DMS 273 (cell line): ENCODE measurements at regions not wholly inside any gene's neighbourhood (a gene's known extent, or its start where the extent isn't known, plus 50 kb on each side); places are given as distances from the start of the nearest gene placed in this dataset.
A peak's percentile ranks its signal among the peaks of the same experiment; 100 is the strongest.
"Not testable (repeated sequence)": the region's sequence is repeated elsewhere in the genome, so short reads cannot be mapped to it uniquely, and the experiment has no call there.

ENCODE experiments used
- DNase-seq: peaks from one replicate; lab custom pipeline; 2025; ENCODE audit not compliant: unreplicated experiment; lab: John Stamatoyannopoulos, UW

DNA sequence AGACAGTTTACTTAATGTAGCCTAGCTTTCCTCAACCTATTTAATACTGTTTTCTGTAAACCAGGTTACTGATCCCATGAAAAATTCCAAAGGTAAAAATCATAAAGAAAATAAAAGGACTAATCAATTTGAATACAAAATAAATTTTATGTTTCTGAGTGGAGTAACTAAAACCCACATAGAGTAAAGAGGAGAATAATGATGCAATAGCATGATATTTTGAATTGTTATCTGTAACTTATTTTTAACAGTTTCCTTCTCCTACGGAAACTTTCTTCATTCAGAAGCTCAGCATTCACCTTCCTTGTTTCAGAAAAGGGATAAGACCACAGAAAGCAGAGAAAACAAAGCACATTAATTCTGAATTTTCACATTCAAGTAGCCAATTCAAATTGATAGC is 320.6 kb upstream of the NUDT12 start:
- no peak for DNase-seq

DNA sequence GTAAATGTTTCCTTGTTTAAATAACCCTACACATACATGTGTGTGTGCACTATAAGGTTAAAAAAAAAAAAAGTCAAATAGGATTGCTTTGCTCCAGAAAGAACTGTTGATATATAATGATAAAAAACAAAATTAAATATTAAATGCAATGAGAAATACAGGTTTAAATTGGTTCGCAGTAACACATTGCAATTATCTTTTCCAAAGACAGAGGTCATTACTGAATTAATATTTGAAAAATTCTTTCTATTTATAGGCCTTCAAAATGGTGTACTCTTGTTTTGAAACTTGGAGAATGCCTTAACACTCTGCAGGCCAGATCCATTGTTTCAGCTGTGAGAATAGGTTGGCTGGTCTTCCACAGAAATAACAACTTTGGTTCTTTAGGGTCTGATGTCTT is 319.0 kb upstream of the NUDT12 start:
- DNase-seq: no peak

DNA sequence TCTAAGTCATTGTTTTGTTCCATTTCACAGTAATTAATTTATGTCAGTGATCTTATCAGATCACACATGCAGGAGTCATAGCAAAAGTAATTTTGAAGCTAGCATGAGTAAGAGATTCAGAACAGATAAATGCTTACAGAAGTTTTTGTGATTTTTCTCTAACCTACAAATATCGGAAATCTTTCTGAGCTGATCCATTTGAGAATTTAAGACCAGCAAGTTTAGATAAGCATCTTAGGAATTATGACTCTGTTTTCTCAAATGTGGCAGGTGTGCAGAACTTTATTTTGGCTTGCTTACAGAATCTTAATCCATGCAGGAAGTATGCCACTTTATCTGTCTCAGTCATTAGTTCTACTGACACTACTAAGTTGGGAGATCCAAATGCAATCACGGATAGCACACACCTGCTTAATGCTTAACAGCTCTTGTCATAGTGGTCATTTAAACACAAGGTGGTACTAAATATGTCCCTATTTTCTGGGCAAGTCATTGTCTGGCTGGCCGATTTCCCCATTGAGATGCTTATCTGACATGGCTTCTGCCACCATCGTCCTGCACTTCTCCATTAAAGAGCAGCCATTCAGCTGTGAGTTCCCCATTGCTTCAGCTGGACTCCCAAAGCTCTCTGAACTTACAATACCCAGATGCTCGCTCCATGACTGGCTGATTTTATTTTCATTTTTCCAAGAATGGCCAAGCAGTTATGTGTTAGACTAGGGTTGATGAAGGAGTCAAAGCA is 305.4 kb upstream of the NUDT12 start:
- peak; percentile 17 for DNase-seq

DNA sequence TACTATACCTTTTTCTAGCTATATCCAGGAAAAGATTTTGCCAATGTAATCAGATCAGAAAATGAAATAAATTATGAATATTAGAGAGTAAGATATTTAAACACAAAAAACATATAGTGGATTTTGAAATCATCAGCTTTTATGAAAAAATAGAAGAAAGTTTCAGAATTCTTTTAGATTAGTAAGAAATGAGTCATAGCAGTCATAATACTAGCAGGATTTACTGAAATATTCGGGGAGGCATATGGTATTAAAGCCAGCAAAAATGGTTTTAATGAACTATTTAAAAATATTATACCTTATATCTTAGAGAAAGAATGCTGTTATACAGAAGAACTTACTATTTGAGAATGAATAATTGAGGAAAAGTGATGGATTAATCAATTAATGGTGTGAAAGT is 303.6 kb upstream of the NUDT12 start:
- no peak for DNase-seq

DNA sequence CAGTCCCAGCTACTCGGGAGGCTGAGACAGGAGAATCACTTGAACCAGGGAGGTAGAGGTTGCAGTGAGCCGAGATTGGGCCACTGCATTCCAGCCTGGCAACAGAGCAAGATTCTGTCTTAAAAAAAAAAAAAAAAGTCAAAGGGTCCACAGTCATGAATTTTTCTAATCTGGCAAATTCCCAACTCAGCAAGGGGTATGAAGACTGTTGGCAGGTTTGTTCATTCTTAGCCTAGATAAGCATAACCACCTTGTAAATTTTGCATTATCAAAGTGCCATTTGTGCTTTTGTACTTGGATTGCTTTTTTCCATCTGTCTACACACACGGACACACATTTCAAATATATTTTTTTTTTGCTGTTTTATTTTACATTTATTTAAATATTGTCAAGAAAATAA is 299.8 kb upstream of the NUDT12 start:
- DNase-seq: no peak

DNA sequence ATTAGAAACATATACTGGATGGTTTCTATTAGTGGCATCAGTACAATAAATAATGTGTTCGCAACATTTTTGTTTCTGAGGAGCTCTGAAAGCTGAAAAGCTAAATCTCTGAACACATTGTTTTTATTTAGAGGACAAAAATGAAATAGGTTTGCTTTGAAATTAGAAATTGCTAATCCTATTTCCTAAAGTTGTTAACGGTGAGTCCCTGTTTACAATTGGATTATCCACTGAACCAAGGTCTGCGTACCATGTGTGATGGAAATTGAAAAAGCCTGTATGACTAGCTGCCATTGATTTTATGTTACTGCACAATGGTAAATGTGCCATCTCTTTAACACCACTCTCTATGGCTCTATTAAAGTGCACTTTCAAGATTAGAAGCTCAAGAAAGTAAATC is 297.7 kb upstream of the NUDT12 start:
- DNase-seq: no peak

DNA sequence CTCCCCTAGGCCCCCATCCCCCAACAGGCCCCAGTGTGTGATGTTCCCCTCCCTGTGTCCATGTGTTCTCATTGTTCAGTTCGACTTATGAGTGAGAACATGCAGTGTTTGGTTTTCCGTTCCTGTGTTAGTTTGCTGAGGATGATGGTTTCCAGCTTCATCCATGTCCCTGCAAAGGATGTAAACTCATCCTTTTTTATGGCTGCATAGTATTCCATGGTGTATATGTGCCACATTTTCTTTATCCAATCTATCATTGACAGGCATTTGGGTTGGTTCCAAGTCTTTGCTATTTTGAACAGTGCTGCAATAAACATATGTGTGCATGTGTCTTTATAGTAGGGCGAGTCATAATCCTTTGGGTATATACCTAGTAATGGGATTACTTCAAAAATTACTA is 295.8 kb upstream of the NUDT12 start:
- not testable (repeated sequence) for DNase-seq

DNA sequence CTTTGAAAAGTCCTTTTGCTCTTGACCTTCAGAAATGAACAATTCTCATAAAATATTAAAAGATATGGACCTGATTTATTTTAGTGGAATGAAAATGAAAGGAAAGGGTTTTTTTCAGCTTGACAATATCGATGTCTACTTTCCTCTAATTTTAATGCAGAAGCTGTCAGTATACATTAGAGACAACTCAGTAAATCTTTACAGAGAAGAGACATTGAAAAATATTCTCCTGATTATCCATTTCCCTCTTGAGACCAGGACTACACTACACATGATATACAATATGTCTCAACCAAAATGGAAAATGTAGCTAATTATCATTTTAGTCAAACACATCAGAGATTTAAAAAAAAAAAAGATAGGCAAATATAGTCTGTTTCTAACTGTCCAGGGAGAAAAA is 288.5 kb upstream of the NUDT12 start:
- no peak for DNase-seq

DNA sequence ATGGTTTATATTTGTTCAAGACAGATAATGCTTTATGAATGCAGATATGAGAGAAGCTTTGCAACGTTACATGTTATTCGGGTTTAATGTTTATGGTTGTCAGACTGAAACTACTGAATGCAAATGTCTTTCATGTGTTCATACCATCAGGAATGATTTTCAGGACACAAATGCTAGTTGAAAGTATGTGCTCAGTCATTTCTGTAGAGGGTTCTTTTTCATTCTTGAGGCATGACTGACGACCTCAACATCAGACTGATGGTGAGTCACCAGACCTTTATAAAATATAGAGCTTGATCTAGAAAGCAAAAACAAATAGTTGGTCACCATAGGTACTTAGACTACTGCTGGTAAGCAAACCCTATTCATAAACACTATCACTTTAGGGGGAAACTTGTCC is 287.3 kb upstream of the NUDT12 start:
- no peak for DNase-seq

DNA sequence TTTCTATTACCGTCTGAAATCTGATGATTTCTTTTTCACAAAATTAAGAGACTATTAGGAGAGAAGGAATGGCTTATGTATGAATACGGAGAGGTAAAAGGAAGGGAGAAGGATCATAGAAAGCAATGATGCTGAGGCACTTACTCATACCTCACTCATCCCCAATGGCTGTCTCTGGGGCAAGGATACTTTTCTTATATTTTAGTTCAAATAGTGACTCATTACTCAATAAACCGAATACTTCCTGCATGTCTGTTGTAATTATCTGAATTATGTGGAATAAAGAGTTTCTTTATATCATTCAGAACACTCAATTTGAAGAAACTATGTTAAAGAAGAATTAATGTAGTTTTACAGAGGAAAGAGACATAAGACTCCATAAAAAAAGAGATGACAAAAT is 284.5 kb upstream of the NUDT12 start:
- no peak for DNase-seq

DNA sequence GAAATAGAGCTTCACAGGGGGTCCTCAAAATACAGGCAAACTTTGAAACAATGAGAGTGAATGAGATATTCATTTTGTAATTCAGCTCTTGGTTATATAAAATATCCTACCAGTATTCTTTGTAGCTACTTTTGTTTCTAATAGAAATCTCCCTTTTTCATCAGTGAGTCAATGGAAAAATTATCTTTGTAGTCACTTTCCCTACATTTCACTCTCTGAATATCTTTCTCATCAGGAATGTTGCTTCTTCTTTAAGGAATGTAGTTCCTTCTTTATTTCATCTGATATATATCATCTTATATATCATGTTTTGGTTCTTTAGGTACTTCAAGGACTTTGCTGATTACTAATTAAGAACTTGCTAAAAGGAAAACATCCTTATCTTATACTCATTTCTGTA is 280.3 kb upstream of the NUDT12 start:
- DNase-seq: no peak

DNA sequence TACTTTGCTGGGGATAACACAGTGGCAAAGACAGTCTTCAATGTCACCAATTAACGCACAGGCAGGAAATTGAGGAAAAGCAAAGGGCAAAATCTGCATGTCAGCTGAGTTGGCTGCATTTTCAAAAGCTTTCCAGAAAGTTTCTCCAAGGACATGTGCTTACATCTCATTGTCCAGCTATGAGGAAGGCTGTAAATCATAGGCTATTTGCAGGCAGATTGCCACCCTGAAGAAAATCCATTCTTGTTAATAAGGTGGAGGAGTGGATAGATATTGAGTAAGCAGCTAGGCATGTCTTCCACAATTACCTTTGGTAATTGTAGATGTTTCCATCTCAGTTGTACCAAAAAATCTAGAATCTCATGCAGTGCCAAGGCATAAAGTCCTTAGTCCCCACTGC is 278.0 kb upstream of the NUDT12 start:
- no peak for DNase-seq

DNA sequence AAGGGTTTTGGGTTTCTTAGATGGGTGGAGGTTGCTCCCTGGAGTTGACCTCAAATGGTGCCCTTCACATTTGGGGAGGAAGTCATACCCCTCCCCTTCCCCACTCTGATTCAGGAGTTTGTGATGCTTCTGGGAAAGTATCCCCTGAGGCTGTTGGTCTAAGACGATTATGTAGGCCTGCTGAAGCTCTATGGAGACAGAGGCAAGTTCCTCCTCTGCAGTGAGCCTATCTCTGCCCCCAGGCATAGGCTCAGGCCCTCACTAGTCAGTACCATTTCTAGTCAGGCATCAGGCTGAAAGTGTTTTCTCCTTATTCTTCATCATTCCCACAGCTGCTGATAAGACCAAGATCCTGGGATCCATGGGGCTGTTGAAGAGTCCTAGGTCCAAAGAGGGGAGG is 271.6 kb upstream of the NUDT12 start:
- no peak for DNase-seq

DNA sequence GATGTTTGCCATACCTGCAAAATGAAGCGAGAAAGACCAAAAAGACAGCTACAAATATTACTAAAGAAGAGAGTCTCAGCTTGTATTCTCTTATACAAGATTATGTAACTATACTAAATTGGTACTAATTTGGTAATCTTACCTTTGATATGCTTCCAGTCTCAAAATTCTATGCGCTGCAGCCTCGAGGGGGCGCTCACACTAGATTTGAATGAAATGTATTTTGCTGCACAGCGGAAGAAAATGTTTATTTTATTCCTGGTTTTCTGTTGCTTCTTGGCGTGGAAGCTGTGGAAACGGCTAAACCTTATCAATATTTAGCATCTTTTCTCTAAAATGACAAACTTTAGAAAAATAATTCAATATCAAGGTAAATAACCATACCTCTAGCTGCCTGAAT is 267.0 kb upstream of the NUDT12 start:
- peak; percentile 15 for DNase-seq

DNA sequence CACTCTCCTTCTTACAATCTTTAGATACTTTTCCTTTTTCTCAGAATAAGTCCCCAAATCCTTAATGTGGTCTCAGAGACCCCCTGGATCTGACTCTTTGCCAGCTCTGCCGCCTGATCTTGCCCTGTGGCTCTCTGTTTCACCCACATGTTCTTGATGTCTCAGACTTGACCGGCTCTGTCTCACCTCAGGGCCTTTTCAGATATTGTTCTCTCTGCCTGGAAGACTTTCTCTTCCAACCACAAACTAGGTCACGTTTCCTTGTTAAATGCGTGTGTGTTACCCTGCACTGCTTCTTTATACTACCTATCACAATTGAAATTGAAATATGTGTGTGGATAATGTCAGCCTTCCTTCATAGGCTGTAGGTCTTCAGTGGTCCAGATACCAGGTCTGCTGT is 265.4 kb upstream of the NUDT12 start:
- no peak for DNase-seq

DNA sequence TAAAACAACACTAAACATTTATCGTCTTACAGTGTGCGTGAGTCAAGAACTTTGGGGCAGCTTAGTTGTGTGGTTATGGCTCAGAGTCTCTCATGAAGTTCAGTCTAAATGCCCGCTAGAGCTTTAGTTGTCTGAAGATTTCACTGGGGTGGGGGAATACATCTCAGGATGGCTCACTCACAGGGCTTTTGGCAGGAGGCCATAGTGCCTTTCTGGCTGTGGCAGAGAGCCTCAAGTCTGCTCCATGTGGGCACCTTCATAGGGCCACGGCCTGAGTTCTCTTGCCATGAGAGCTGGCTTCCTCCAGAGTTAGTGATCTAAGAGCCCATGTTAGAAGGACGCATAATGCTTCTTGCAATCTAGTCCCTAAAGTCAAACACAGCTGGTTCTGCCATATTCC is 258.8 kb upstream of the NUDT12 start:
- peak; percentile 8 for DNase-seq

DNA sequence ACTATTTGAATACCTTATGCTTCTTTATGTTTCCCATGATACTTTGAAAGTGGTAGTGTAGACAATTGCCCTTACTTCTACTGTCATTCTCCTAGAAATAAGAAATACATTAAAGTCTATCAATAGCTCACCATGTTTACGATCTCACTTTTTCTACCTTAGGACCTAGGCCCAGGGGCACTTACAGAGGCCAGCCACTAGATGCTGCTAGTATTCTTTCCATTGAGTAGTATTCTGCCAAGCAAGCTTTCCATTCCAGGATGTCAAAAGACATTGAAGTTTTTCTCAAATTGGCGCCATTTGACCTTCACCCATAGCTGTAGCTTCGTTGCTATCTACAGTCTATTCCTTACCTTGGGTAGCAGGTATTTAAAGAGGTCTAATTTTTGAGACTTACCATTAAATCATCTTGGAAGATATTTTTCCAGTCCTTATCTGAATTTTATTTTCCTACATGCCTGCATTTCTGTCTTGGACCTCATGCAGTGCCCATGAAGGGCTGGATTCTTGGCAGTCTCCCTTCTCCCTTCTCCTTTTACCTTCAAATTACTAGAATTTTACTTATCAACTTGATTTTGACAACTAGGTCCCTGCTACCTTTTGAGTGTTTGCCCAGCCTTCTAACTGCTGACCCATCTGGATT is 246.0 kb upstream of the NUDT12 start:
- peak; percentile 80 for DNase-seq

DNA sequence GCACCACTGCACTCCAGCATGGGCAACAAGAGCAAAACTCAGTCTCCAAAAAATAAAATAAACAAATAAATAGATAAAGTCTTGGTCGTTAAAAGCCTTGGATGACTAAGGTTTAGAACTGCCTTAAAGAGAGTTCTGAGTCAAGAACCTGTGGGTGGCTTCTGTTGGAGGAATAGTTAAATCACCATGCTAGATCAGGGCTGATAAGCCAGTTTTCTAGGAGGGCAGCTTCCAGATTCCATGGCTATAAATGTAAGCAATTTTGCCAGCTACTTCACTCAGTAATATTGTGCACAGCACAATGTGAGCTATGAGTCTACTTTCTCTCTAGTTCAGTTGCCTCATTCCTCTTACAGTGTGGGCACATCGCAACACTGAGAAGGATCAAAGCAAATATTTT is 242.1 kb upstream of the NUDT12 start:
- no peak for DNase-seq

DNA sequence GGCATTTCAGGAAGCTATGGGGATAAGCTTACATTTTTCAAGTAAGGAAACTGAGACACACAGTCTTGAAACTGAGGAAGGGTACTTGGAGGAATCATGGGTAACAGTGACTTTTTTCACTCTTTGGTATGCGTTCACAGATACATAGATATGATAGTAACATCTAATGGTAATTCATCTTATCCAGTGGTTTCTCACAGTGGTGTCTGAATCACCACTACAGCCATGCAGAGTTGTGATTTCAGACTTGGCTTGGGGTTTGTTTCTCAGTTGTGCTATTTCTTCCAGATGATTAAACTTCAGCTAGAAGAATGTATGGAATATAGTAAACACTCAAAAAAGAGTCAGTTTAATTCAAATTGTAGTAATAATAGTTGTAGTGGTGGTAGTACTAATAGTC is 239.1 kb upstream of the NUDT12 start:
- DNase-seq: no peak

DNA sequence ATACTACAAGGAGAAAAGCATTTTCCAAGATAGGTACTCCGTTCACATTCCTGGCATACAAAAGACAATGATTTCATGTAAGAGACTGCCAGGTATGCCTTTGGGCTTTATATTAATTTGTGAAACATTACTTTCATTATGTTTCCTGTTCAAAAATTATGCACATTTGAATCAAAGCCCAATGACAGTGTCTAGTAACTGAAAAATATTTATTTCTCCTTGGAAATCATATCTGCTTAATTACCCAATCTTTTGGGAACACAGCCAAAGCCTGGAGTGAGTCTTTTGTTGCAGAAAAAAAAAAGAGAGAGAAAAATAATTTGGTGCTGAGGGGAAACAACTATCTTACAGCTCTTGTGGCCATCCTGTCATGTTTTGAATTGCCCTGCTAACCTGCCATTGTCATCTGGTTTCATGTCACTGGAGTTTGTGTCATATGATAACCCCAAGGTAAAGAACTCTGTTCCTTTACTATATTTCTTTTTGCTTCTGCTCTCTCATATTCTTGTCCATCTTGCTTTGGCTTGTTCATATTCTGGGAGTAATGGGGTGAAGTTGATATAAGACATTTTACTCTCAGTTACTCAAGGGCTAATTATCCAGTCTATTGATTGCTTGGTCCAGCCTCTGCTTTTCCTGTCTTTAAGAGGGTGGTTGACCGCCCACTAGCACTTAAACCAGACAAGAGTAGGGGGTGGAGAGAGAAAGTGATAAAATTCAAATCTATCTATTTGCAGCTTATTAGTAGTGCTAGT is 238.3 kb upstream of the NUDT12 start:
- DNase-seq: peak; percentile 5

DNA sequence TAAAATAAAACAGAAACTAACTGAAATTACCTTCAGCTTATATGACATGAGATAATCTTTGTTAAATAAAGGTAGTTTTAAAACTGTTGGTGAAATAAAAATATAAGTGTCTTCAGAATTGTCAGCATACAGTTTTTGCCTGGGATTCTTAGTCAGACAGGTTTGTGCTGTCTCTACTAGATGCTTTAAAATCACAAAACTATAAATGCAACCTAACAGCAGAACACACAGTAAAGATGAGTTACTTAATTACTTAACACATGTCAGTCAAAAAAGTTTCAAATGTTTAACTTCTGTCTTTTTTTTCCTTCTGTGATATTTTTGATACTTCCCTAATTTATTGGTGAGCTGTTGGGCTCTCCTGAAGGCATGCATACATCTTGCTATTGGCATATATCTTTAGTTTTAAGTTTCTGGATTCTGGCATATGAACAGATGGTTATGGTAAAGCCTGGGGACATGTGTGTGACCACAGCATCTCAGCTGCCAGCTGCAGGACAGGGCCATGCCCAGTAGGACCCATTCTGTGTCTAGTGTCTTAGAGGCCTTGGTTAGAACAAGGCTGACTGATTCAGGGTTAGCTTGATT is 231.1 kb upstream of the NUDT12 start:
- no peak for DNase-seq

DNA sequence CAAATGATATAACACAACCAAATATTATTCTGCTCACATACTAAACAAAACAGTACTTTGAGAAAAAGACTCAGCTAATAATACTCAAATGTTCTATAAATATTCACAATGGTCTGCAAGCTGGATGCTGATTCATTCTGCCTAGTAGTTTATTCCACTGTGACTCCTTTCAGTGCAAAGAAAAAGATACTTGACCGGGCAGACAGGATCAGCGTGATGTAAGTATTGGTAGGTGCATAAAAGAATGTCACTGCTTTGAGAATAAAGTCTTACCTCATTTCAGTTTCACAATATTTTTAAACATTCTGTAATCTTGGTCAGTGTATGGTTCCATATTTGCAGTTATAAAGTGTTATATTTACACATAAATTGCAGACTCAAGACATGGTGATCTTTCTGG is 223.0 kb upstream of the NUDT12 start:
- DNase-seq: no peak
